Fibroblast of the aortic adventitia (primary cell): ENCODE measurements at regions not wholly inside any gene's neighbourhood (a gene's known extent, or its start where the extent isn't known, plus 50 kb on each side); places are given as distances from the start of the nearest gene placed in this dataset.

ENCODE experiments used
- DNase-seq: peaks from one replicate; pipeline ENCODE4 v3.0.0-alpha.2; 2010; ENCODE audit warnings: low read depth
- H3K4me3 ChIP-seq: 2 replicates; pipeline ENCODE4 v1.5.1; 2011; ENCODE audit warnings: low read depth, mild to moderate bottlenecking, control low read depth, low read length, moderate library complexity
- TF ChIP-seq, protein P1 (sequence below): IDR thresholded peaks from 2 replicates; pipeline ENCODE4 v1.5.1; 2011; ENCODE audit warnings: mild to moderate bottlenecking, low read length, control low read depth, inconsistent platforms; ENCODE audit not compliant: insufficient read depth

DNA sequence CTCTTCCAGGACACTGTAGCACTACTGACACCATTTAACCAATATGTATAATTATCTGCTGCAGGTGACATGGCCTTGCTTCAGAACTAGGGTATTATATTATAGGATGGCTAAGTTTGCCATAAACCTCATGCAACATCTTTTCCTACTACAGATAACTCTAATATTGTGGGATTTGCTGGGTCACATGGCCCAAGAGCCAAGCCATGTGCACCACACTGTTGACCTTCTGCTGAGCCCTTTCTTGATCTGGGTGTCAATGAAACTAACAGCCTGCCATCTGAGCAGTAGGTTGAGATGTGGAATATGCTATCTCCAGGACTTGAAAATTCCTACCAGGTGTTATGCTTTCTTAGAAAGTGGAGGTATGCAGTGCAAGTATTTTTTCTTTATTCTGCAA is 2291.1 kb downstream of the MRPL39 start:
- H3K4me3 ChIP-seq = no peak overlapping the region
- TF ChIP-seq, protein P1, sequence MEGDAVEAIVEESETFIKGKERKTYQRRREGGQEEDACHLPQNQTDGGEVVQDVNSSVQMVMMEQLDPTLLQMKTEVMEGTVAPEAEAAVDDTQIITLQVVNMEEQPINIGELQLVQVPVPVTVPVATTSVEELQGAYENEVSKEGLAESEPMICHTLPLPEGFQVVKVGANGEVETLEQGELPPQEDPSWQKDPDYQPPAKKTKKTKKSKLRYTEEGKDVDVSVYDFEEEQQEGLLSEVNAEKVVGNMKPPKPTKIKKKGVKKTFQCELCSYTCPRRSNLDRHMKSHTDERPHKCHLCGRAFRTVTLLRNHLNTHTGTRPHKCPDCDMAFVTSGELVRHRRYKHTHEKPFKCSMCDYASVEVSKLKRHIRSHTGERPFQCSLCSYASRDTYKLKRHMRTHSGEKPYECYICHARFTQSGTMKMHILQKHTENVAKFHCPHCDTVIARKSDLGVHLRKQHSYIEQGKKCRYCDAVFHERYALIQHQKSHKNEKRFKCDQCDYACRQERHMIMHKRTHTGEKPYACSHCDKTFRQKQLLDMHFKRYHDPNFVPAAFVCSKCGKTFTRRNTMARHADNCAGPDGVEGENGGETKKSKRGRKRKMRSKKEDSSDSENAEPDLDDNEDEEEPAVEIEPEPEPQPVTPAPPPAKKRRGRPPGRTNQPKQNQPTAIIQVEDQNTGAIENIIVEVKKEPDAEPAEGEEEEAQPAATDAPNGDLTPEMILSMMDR = no peak
- no peak for DNase-seq

DNA sequence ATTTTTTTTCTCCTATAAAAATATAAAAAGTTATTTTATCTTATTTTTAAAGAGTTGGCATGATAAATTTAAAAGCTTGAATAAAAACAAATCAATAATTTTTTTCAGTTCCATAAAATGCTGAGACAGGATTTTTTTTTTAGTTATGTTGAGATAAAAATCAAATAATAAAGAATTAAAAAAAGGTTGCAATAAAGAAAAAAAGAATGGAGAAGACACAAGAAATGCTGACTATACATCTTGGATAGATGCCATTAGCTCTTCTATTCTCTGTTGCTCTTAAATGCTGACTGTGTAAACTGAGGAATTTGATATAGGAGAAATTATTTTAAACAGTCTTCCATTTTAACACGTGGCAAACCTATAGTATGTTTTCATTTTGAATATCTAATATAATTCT is 2298.5 kb downstream of the MRPL39 start:
- no peak for DNase-seq
- TF ChIP-seq, protein P1 = no peak
- no peak overlapping the region for H3K4me3 ChIP-seq

DNA sequence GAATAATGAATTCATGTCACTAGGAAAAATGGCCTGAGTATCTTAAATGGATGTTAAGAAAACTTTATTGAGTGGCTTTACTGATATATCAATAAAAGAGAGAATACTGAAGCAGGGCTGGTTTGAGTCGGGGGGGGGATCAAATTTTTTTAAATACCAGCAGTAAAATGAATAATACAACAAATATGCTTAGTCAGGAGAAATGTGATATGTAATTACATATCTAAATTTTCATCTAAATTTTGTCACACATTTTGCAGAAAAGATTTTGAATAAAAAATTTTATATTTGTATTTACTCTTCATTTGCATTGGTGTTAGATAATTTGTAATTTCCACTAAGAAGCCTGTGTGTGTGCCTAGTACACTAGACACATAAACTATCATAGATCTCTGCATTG is 2300.2 kb downstream of the MRPL39 start:
- TF ChIP-seq, protein P1 = no peak
- H3K4me3 ChIP-seq = no peak overlapping the region
- DNase-seq = no peak

- TF ChIP-seq, protein P1 = no peak
- no peak for DNase-seq
- H3K4me3 ChIP-seq = no peak overlapping the region
These were observed 2294.1 kb downstream of the NCAM2 start for GRCh38 chr21:23292292-23292691.

DNA sequence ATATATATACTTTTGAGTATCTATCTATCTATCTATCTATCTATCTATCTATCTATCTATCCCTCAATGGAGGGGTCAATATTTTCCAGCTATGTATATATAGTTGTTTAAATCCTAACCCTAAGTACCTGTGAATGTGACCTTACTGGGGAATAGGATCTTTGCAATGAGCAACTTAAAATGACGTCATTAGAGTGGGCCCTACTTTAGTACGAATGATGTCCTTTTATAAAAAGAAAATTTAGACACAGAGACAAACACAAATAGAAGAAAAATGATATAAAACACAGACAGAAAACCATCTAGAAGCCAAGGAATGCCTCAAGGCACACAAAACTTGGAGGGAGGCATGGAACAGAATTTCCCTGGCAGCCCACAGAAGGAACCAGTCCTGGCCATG is 2283.7 kb downstream of the NCAM2 start:
- H3K4me3 ChIP-seq = no peak overlapping the region
- TF ChIP-seq, protein P1 = no peak
- no peak for DNase-seq

DNA sequence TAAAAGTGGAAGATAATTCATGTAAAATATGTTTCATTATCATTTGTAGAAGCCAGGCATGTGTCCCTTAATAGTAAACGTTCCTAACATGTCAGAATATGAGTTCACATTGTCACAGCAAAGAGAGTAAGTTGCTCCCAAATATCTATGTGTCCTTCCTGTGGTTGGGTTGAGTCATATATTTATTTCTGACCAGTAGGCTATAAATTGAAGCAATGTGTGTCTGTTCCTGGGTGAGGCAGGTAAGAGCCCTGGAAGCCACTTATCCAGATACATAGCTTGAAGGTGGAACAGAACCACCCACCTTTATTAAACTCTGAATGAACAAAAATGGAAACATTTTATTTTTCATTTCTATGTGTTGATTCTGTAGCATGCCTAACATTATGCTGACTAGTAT is 2251.6 kb downstream of the NCAM2 start:
- H3K4me3 ChIP-seq = no peak overlapping the region
- DNase-seq = no peak
- TF ChIP-seq, protein P1 = no peak

DNA sequence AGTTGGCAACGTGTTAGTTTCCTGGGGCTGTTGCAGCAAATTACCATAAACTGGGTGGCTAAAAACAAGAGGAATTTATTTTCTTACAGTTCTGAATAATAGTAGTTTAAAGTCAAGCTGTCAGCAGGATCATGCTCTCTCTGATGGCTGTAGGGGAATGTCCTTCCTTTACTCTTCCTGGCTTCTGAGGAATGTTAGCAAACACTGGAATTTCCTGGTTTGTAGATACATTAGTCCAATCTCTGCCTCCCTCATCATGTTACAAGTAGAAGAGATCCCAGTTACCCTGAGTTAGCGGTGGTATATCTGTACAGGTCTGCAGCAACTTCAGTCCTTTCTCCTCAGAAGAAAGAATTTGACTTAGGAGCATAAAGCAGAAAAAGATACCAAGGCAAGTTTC is 2249.1 kb downstream of the NCAM2 start:
- no peak for DNase-seq
- no peak overlapping the region for H3K4me3 ChIP-seq
- TF ChIP-seq, protein P1 = no peak
